ENCODE measurements at regions not wholly inside any gene's neighbourhood (a gene's known extent, or its start where the extent isn't known, plus 50 kb on each side); places are given as distances from the start of the nearest gene placed in this dataset.

GRCh38 chr12:92603741-92604432, 98.9 kb upstream of the PLEKHG7 start:
- no peaks in the 10 kb centered on the region for H3K36me3 ChIP-seq (replicated peaks; ENCODE audit: control insufficient read depth, insufficient read depth, low read length)
- no peak overlapping the region for H3K4me3 ChIP-seq (ENCODE audit: insufficient read depth, low read depth, low read length)
- DNase-seq: no peak
- H3K27me3 ChIP-seq (ENCODE audit: control insufficient read depth, insufficient read depth, low read length): no peaks in the 10 kb centered on the region

DNA sequence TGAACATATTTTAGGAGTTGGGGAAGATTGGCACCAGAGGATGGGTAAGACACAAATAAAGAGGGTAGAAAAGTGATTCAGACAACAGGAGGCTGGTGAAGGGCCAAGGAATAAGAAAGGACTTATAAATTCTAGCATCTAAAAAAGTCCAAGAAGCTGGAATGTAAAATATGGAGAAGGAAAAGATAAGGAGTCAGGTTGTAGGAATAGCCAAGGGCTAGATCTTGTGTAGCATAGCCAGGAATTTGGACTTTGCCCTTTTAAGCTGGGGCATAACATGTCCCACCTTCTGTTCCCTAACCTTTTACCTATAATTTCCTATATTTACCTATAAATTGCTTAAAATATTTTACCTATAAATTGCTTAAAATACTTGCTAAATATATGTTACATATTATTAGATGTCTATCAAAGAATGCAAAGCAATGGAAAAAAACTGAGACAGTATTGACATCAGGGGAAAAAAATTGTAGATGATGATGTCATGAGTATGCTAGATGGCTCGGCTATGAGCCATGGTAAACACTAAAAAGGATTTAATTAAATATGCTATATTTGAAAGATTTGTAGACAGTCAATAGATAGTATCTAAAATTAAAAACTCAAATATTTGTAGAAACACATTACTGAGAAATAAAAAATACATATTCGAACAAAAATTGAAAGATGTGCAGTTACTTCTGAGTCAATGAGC, 99.7 kb upstream of the PLEKHG7 start:
- no peak for DNase-seq
- no peak overlapping the region for H3K4me3 ChIP-seq (ENCODE audit: insufficient read depth, low read depth, low read length)
- H3K27me3 ChIP-seq (ENCODE audit: control insufficient read depth, insufficient read depth, low read length): no peaks in the 10 kb centered on the region
- no peaks in the 10 kb centered on the region for H3K36me3 ChIP-seq (replicated peaks; ENCODE audit: control insufficient read depth, insufficient read depth, low read length)

DNA sequence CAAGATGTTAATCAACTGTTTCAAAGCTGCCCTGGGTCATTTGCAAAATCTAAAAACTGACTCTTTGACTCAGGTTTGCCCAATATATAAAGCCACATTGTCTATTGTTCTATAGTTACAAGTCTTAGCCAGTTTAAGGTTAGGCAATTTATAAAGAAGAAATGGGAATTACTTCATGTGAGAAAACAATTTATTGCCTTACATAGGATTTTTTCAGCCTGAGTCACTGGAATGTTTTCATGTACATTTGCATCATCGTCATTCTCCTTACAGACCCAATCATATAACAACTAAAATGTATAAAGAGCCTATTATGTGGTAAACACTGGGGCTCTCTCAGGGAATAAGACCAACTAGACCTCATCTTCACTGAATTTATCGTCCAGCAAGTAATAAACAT, 100.3 kb upstream of the PLEKHG7 start:
- Histone ChIP-seq H3K4me3 (ENCODE audit: insufficient read depth, low read depth, low read length) (no peak overlapping the region), H3K36me3 (replicated peaks; ENCODE audit: control insufficient read depth, insufficient read depth, low read length) (no peaks in the 10 kb centered on the region), H3K27me3 (ENCODE audit: control insufficient read depth, insufficient read depth, low read length) (no peaks in the 10 kb centered on the region)
- DNase-seq: no peak

DNA sequence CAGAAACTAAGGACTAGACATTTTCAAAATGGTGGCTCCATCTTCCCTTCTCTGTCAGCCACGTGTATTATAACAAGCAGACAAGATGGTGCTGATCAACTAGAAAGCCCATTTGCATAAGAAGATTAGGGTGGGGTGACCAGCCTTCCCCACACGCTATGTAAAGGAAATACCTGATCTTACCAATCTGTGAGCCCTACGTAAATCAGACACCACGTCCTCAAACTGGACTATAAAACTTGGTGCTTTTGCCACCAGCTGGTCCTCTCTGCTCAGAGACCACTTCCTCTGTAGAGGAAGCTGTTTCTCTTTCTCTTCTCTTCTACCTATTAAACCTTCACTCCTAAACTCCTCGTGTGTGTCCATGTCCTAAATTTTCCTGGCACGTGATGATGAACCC, 101.1 kb upstream of the PLEKHG7 start:
- Histone ChIP-seq H3K36me3 (replicated peaks; ENCODE audit: control insufficient read depth, insufficient read depth, low read length) (no peaks in the 10 kb centered on the region), H3K4me3 (ENCODE audit: insufficient read depth, low read depth, low read length) (no peak overlapping the region), H3K27me3 (ENCODE audit: control insufficient read depth, insufficient read depth, low read length) (no peaks in the 10 kb centered on the region)
- no peak for DNase-seq

DNA sequence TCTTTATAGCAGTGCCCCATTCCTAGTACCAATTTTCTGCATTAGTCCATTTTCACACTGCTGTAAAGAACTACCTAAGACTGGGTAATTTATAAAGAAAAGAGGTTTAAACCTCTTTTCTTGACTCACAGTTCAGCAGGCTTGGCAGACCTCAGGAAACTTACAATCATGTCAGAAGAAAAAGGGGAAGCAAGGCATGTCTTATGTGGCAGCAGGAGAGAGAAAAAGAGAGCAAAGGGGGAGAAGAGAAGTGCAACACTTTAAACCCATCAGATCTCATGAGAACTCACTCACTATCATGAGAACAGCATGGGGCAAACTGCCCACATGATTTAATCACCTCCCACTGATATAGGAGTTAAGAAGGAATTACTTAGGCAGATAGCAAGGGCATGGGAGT, 101.6 kb upstream of the PLEKHG7 start:
- no peaks in the 10 kb centered on the region for H3K36me3 ChIP-seq (replicated peaks; ENCODE audit: control insufficient read depth, insufficient read depth, low read length)
- no peaks in the 10 kb centered on the region for H3K27me3 ChIP-seq (ENCODE audit: control insufficient read depth, insufficient read depth, low read length)
- no peak for DNase-seq
- H3K4me3 ChIP-seq (ENCODE audit: insufficient read depth, low read depth, low read length): no peak overlapping the region

DNA sequence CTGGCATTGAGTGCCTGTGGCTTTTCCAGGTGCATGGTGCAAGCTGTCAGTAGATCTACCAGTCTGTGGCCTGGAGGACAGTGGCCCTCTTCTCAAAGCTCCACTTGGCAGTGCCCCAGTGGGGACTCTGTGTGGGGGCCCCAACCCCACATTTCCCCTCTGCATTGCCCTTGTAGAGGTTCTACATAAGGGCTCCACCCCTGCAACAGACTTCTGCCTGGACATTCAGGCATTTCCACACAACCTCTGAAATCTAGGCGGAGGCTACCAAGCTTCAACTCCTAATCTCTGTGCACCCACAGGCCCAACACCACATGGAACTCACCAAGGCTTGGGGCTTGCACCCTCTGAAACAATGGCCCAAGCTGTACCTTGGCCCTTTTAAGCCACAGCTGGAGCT, 102.7 kb upstream of the PLEKHG7 start:
- DNase-seq: no peak
- Histone ChIP-seq H3K36me3 (replicated peaks; ENCODE audit: control insufficient read depth, insufficient read depth, low read length) (no peaks in the 10 kb centered on the region), H3K27me3 (ENCODE audit: control insufficient read depth, insufficient read depth, low read length) (no peaks in the 10 kb centered on the region), H3K4me3 (ENCODE audit: insufficient read depth, low read depth, low read length) (no peak overlapping the region)

- Histone ChIP-seq H3K27me3 (ENCODE audit: control insufficient read depth, insufficient read depth, low read length) (no peaks in the 10 kb centered on the region), H3K4me3 (ENCODE audit: insufficient read depth, low read depth, low read length) (no peak overlapping the region), H3K36me3 (replicated peaks; ENCODE audit: control insufficient read depth, insufficient read depth, low read length) (no peaks in the 10 kb centered on the region)
- DNase-seq: no peak
Measured at GRCh38 chr12:92597997-92598396, 104.8 kb upstream of the PLEKHG7 start.

- Histone ChIP-seq H3K4me3 (ENCODE audit: insufficient read depth, low read depth, low read length) (no peak overlapping the region), H3K27me3 (ENCODE audit: control insufficient read depth, insufficient read depth, low read length) (no peaks in the 10 kb centered on the region), H3K36me3 (replicated peaks; ENCODE audit: control insufficient read depth, insufficient read depth, low read length) (no peaks in the 10 kb centered on the region)
- DNase-seq: no peak
Measured at GRCh38 chr12:92597118-92597517, 105.7 kb upstream of the PLEKHG7 start.

- Histone ChIP-seq H3K36me3 (replicated peaks; ENCODE audit: control insufficient read depth, insufficient read depth, low read length) (no peaks in the 10 kb centered on the region), H3K27me3 (ENCODE audit: control insufficient read depth, insufficient read depth, low read length) (no peaks in the 10 kb centered on the region)
- DNase-seq: no peak
Measured at GRCh38 chr12:92596383-92596782, 106.4 kb upstream of the PLEKHG7 start.

DNA sequence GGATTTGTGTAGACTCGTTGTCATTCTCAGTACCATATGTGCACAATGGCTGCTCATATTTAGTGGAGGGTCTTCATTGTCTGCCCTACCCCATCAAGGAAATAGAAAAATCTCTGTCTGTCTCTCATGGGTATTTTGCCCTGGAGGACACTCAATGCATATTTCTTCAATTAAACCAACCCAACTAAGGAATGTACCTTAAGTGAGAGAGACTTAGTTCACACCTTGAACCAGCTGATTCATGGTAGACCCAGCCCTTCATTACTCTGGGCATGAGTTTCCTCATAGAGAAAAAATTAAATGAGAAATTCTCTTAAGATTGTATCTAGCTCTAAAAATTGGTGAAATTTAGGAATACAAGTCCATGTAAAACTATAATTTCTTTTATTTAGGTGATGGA, 107.1 kb upstream of the PLEKHG7 start:
- Histone ChIP-seq H3K27me3 (ENCODE audit: control insufficient read depth, insufficient read depth, low read length) (no peaks in the 10 kb centered on the region), H3K36me3 (replicated peaks; ENCODE audit: control insufficient read depth, insufficient read depth, low read length) (no peaks in the 10 kb centered on the region), H3K4me3 (ENCODE audit: insufficient read depth, low read depth, low read length) (no peak overlapping the region)
- no peak for DNase-seq

More at GRCh38 chr12:92596383-92596782, 106.4 kb upstream of the PLEKHG7 start:
- H3K4me3 ChIP-seq (ENCODE audit: insufficient read depth, low read depth, low read length): no peak overlapping the region

DNA sequence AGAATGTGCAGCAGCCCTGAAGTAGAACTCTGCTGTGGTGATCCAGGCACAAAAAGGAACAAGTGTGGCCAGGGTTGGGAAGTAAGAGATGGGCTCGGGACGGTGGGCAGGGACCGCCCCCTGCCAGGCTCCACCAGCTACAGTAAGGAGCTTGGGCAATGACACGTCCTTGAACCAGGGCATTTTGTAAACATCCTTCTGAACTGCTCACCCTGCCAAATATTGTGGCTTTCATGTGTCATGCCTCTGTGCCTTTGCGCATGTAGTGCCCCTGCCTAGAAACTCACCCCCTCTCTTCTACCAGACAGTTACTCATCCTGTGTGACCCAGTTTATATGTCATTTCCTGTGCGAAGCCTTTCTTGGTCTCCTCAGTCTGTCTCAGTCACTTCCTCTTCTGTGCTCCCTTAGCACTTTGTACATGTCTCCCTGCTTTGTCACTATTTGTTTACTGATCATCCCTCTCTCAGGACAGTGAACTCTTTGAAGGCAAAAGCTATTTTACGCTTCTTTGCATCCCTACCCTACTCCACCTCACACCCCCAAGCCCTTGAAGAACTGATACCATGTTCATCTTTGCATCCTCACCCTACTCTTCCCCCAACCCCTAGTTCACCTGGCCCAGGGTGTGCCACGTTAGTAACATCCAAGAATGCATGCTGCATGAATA, 108.9 kb upstream of the PLEKHG7 start:
- no peaks in the 10 kb centered on the region for H3K36me3 ChIP-seq (replicated peaks; ENCODE audit: control insufficient read depth, insufficient read depth, low read length)
- H3K4me3 ChIP-seq (ENCODE audit: insufficient read depth, low read depth, low read length): no peak overlapping the region
- no peak for DNase-seq
- no peaks in the 10 kb centered on the region for H3K27me3 ChIP-seq (ENCODE audit: control insufficient read depth, insufficient read depth, low read length)

DNA sequence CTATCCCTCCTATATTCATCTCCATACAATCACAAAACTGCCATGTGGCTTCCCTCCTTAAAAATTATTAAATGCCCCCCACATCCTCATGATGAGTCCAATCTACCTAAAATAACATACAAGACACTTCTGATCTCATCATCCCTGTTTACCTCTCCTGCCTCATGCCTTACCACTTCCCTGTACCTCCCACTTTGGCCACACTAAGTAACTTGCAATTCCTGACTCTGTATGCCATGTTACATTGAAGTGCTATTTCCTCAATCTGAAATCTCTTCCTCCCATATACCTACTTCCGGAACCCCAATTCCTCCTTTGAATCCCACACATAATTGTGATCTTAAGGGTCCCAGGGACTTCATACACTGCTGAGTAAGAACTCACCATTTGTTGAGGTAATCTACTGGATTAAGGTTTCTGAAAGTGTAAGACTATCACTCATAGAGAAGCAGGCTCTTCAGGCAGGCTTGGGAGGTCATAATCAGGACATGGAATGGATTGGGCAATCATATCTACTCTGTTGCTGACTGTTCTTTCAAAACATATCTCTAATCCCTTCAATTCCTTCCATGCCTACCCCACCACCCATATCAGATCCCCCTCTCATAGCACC, 117.6 kb upstream of the PLEKHG7 start:
- no peak for DNase-seq
- H3K36me3 ChIP-seq (replicated peaks; ENCODE audit: control insufficient read depth, insufficient read depth, low read length): no peaks in the 10 kb centered on the region
- no peak overlapping the region for H3K4me3 ChIP-seq (ENCODE audit: insufficient read depth, low read depth, low read length)
- no peaks in the 10 kb centered on the region for H3K27me3 ChIP-seq (ENCODE audit: control insufficient read depth, insufficient read depth, low read length)

- DNase-seq: no peak
- no peak overlapping the region for H3K4me3 ChIP-seq (ENCODE audit: insufficient read depth, low read depth, low read length)
- H3K36me3 ChIP-seq (replicated peaks; ENCODE audit: control insufficient read depth, insufficient read depth, low read length): no peaks in the 10 kb centered on the region
- no peaks in the 10 kb centered on the region for H3K27me3 ChIP-seq (ENCODE audit: control insufficient read depth, insufficient read depth, low read length)
Measured at GRCh38 chr12:92583910-92584309, 118.9 kb upstream of the PLEKHG7 start.

GRCh38 chr12:92582893-92583292, 119.9 kb upstream of the PLEKHG7 start:
- H3K4me3 ChIP-seq (ENCODE audit: insufficient read depth, low read depth, low read length): no peak overlapping the region
- no peak for DNase-seq
- no peaks in the 10 kb centered on the region for H3K36me3 ChIP-seq (replicated peaks; ENCODE audit: control insufficient read depth, insufficient read depth, low read length)
- no peaks in the 10 kb centered on the region for H3K27me3 ChIP-seq (ENCODE audit: control insufficient read depth, insufficient read depth, low read length)

GRCh38 chr12:92582475-92582874, 120.3 kb upstream of the PLEKHG7 start:
- no peak for DNase-seq
- no peak overlapping the region for H3K4me3 ChIP-seq (ENCODE audit: insufficient read depth, low read depth, low read length)
- H3K36me3 ChIP-seq (replicated peaks; ENCODE audit: control insufficient read depth, insufficient read depth, low read length): no peaks in the 10 kb centered on the region
- no peaks in the 10 kb centered on the region for H3K27me3 ChIP-seq (ENCODE audit: control insufficient read depth, insufficient read depth, low read length)

Measured in H7 (cell line).